ENCODE measurements at regions not wholly inside any gene's neighbourhood (a gene's known extent, or its start where the extent isn't known, plus 50 kb on each side); places are given as distances from the start of the nearest gene placed in this dataset.

- Histone ChIP-seq H3K4me3 (ENCODE audit: insufficient read depth, low read depth, low read length) (no peak overlapping the region), H2AK9ac (replicated peaks; ENCODE audit: low read depth, low read length, poor library complexity) (no peak overlapping the region), H2AFZ (replicated peaks; ENCODE audit: low read length, poor library complexity) (no peak overlapping the region), H4K91ac (ENCODE audit: insufficient read depth, low read depth, low read length) (no peak overlapping the region), H3K4me2 (ENCODE audit: low read depth, low read length) (no peak overlapping the region), H3K4ac (ENCODE audit: low read depth, low read length) (no peak overlapping the region), H3K79me1 (ENCODE audit: low read depth in 1 of 2, low read length in 2 of 2) (no peaks in the 10 kb centered on the region), H3K18ac (ENCODE audit: low read depth, low read length) (no peak overlapping the region), H3K27ac (ENCODE audit: insufficient read depth, low read length) (no peak overlapping the region), H2BK15ac (ENCODE audit: low read depth, low read length) (no peak overlapping the region), H3K14ac (replicated peaks; ENCODE audit: low read depth, low read length) (no peak overlapping the region), H2BK20ac (ENCODE audit: low read depth, low read length) (no peak overlapping the region), H3K9me3 (ENCODE audit: control insufficient read depth, insufficient read depth, low read length) (peaks cover 3% of the 10 kb centered on the region), H3K23ac (ENCODE audit: low read depth, low read length) (no peak overlapping the region), H3K27me3 (ENCODE audit: control insufficient read depth, insufficient read depth, low read length) (0 out of 2 replicates have a peak, but pooled peaks cover 1% of the 10 kb centered on the region), H4K20me1 (ENCODE audit: insufficient read depth, low read length) (no peaks in the 10 kb centered on the region), H2AK5ac (ENCODE audit: low read depth, low read length) (no peak overlapping the region), H3K9ac (ENCODE audit: low read depth, low read length) (no peak overlapping the region), H2BK5ac (ENCODE audit: low read depth, low read length, poor library complexity, severe bottlenecking) (no peak overlapping the region), H3K4me1 (ENCODE audit: control insufficient read depth, insufficient read depth, low read length) (no peaks in the 10 kb centered on the region), H3K56ac (ENCODE audit: extremely low read depth, insufficient read depth, low read length) (no peak overlapping the region), H2BK120ac (ENCODE audit: low read depth, low read length) (no peak overlapping the region), H4K8ac (ENCODE audit: low read depth in 2 of 2, low read length in 2 of 2) (no peak overlapping the region), H3K36me3 (ENCODE audit: control insufficient read depth, insufficient read depth, low read length) (no peaks in the 10 kb centered on the region), H4K5ac (ENCODE audit: low read depth, low read length) (no peak overlapping the region), H3K9me1 (ENCODE audit: insufficient read depth, low read length) (no peaks in the 10 kb centered on the region)
- DNase-seq, result no peak
- ChIA-PET CTCF (interaction anchor here (1.0 kb wide), 2 partner anchors 14 to 40 kb away, joined by 3 to 4 read pairs; no protein-coding TSS in a partner anchor), POLR2A (ENCODE audit: unreplicated experiment) (no interaction called here)
- dilution Hi-C loops (cut with HindIII; ENCODE audit: low sequenced_read_pairs, unreplicated experiment), result no loop called here
- intact Hi-C loops (cut with micrococcal nuclease), result no loop called here
- TF ChIP-seq CHD1 (IDR thresholded peaks at IDR 0.05; ENCODE audit: low read depth, low read length) (no peak), FOS (IDR thresholded peaks at IDR 0.05; ENCODE audit: low read depth, low read length) (no peak), ELK1 (IDR thresholded peaks at IDR 0.05; ENCODE audit: borderline replicate concordance, low read depth, low read length) (no peak), MAZ (IDR thresholded peaks at IDR 0.05; ENCODE audit: borderline replicate concordance, low read depth, low read length) (no peak), NFE2L2 (IDR thresholded peaks at IDR 0.05; ENCODE audit: low read depth, low read length) (no peak), RAD21 (IDR thresholded peaks at IDR 0.05; ENCODE audit: low read length) (no peak), CTCF (conservative IDR thresholded peaks at IDR 0.05; ENCODE audit: low read depth, low read length) (no peak), MAFK (IDR thresholded peaks at IDR 0.05; ENCODE audit: low read depth, low read length) (no peak), CEBPB (IDR thresholded peaks at IDR 0.05; ENCODE audit: low read depth, low read length) (no peak), USF2 (IDR thresholded peaks at IDR 0.05; ENCODE audit: low read depth, low read length) (no peak), RFX5 (IDR thresholded peaks at IDR 0.05; ENCODE audit: low read depth, low read length) (no peak)
- no CpG with 5 or more reads among the region's 2 CpGs for WGBS, 2 experiments (ENCODE audit: extremely low coverage in 2 of 2, insufficient read length in 1 of 2)
- in situ Hi-C loops (cut with MboI; ENCODE audit: low sequenced_read_pairs), result no loop called here
- no TSS peak for BruUV-seq (replicated peaks)
- ATAC-seq (ENCODE audit: low read depth), result no peak
These were observed 105.4 kb upstream of the SPRED1 start for GRCh38 chr15:38147246-38147645.

All from IMR-90 (cell line).